ENCODE measurements at regions not wholly inside any gene's neighbourhood (a gene's known extent, or its start where the extent isn't known, plus 50 kb on each side); places are given as distances from the start of the nearest gene placed in this dataset.

DNA sequence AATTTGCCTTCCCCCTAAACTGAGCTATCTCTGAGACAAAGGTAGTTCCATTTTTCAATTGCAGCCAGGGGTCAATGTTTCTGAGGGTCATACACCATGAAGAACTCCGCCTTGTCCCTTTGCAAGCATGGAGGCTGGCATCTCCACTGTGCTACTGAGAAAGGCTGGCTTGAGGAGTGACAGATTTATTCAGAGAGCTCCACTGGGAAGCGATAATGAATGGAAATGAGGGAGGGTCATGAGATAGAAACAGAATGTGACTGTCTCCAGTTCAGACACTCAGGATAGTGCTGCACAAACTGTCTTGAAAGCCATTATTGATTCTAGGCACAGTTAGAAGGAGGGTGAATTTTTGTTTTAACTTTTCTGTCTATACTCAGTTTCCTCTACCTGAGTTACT is 197.5 kb downstream of the ZNF326 start:
- Histone ChIP-seq H3K4me1 (ENCODE audit: insufficient read depth, low read length) (no peaks in the 10 kb centered on the region), H3K4me2 (ENCODE audit: low read depth, low read length) (no peak overlapping the region), H3K4me3 (replicated peaks in 1 of 3; ENCODE audit: insufficient read depth in 1 of 3, low read depth in 2 of 3, low read length in 3 of 3) (no peak overlapping the region), H3K36me3 (replicated peaks in 1 of 2; ENCODE audit: control insufficient read depth in 1 of 2, insufficient read depth in 2 of 2, low read length in 2 of 2) (no peaks in the 10 kb centered on the region), H3K9me3 (ENCODE audit: low read length) (no peaks in the 10 kb centered on the region), H4K20me1 (ENCODE audit: insufficient read depth, low read length) (no peaks in the 10 kb centered on the region), H3K9ac (ENCODE audit: insufficient read depth, low read depth, low read length) (no peak overlapping the region), H3K27ac (ENCODE audit: extremely low read length, insufficient read depth, low read length) (no peak overlapping the region), H2AFZ (ENCODE audit: low read length) (no peak overlapping the region), H3K79me2 (ENCODE audit: insufficient read depth, low read length) (no peaks in the 10 kb centered on the region), H3K27me3 (ENCODE audit: control insufficient read depth in 1 of 2, insufficient read depth in 2 of 2, low read length in 2 of 2) (no peaks in the 10 kb centered on the region; a peak in 1 of 5 replicates)
- ChIA-PET POLR2A (no interaction called here), CTCF (ENCODE audit: low intra/inter-chr PET ratio, low total read pairs) (no interaction called here)
- TF ChIP-seq, protein P1, sequence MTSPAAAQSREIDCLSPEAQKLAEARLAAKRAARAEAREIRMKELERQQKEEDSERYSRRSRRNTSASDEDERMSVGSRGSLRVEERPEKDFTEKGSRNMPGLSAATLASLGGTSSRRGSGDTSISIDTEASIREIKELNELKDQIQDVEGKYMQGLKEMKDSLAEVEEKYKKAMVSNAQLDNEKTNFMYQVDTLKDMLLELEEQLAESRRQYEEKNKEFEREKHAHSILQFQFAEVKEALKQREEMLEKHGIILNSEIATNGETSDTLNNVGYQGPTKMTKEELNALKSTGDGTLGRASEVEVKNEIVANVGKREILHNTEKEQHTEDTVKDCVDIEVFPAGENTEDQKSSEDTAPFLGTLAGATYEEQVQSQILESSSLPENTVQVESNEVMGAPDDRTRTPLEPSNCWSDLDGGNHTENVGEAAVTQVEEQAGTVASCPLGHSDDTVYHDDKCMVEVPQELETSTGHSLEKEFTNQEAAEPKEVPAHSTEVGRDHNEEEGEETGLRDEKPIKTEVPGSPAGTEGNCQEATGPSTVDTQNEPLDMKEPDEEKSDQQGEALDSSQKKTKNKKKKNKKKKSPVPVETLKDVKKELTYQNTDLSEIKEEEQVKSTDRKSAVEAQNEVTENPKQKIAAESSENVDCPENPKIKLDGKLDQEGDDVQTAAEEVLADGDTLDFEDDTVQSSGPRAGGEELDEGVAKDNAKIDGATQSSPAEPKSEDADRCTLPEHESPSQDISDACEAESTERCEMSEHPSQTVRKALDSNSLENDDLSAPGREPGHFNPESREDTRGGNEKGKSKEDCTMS (CRISPR knock-in tag; conservative IDR thresholded peaks at IDR 0.05), result no peak
- TF ChIP-seq ZNF460 (CRISPR knock-in tag; IDR thresholded peaks at IDR 0.05; ENCODE audit: borderline replicate concordance) (no peak), NFYB (CRISPR knock-in tag; IDR thresholded peaks at IDR 0.05) (no peak), BHLHE40 (IDR thresholded peaks at IDR 0.05; ENCODE audit: low read length) (no peak), NFKB2 (CRISPR knock-in tag; IDR thresholded peaks at IDR 0.05; ENCODE audit: borderline replicate concordance) (no peak), KAT2B (IDR thresholded peaks at IDR 0.05; ENCODE audit: borderline replicate concordance, low read depth, low read length) (no peak), PRMT3 (CRISPR knock-in tag; IDR thresholded peaks at IDR 0.05; ENCODE audit: borderline replicate concordance, low read depth) (no peak), CBX1 (IDR thresholded peaks at IDR 0.05; ENCODE audit: low read depth) (no peak), RNF2 (conservative IDR thresholded peaks at IDR 0.05; ENCODE audit: low read depth) (no peak), ZZZ3 (CRISPR knock-in tag; IDR thresholded peaks at IDR 0.05; ENCODE audit: borderline replicate concordance) (no peak), ZFP90 (CRISPR knock-in tag; IDR thresholded peaks at IDR 0.05; ENCODE audit: borderline replicate concordance) (no peak), DNMT1 (CRISPR knock-in tag; IDR thresholded peaks at IDR 0.05) (no peak)
- TF ChIP-seq, protein P2, sequence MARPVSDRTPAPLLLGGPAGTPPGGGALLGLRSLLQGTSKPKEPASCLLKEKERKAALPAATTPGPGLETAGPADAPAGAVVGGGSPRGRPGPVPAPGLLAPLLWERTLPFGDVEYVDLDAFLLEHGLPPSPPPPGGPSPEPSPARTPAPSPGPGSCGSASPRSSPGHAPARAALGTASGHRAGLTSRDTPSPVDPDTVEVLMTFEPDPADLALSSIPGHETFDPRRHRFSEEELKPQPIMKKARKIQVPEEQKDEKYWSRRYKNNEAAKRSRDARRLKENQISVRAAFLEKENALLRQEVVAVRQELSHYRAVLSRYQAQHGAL (CRISPR knock-in tag; IDR thresholded peaks at IDR 0.05; ENCODE audit: not compliant biosample characterization), result no peak
- TF ChIP-seq, protein P3, sequence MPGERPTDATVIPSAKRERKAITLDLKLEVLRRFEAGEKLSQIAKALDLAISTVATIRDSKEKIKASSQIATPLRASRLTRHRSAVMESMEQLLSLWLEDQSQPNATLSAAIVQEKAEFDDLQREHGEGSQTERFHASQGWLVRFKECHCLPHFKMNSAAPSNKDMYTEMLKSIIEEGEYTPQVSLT (CRISPR knock-in tag; IDR thresholded peaks at IDR 0.05; ENCODE audit: borderline replicate concordance, low read depth), result no peak
- TF ChIP-seq, protein P4, sequence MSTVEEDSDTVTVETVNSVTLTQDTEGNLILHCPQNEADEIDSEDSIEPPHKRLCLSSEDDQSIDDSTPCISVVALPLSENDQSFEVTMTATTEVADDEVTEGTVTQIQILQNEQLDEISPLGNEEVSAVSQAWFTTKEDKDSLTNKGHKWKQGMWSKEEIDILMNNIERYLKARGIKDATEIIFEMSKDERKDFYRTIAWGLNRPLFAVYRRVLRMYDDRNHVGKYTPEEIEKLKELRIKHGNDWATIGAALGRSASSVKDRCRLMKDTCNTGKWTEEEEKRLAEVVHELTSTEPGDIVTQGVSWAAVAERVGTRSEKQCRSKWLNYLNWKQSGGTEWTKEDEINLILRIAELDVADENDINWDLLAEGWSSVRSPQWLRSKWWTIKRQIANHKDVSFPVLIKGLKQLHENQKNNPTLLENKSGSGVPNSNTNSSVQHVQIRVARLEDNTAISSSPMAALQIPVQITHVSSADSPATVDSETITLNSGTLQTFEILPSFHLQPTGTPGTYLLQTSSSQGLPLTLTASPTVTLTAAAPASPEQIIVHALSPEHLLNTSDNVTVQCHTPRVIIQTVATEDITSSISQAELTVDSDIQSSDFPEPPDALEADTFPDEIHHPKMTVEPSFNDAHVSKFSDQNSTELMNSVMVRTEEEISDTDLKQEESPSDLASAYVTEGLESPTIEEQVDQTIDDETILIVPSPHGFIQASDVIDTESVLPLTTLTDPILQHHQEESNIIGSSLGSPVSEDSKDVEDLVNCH (CRISPR knock-in tag; IDR thresholded peaks at IDR 0.05), result no peak
- WGBS (ENCODE audit: low lambda C conversion rate), result 33% methylated on average over 2 of the region's 2 CpGs
- intact Hi-C loops (cut with micrococcal nuclease; ENCODE audit: unreplicated experiment) (no loop called here), in situ Hi-C loops (cut with HindIII; ENCODE audit: extremely low pct_ligation_motif_present, low pct_unique_long_range_greater_than_20kb) (no loop called here)
- no peak for ATAC-seq
- no peak for DNase-seq (ENCODE audit: low spot score)
- FAIRE-seq, result no peak
- BruUV-seq (replicated peaks), result no TSS peak

Data from HepG2 (cell line).